ENCODE measurements at regions not wholly inside any gene's neighbourhood (a gene's known extent, or its start where the extent isn't known, plus 50 kb on each side); places are given as distances from the start of the nearest gene placed in this dataset.
A peak's percentile ranks its signal among the peaks of the same experiment; 100 is the strongest.
"Not testable (repeated sequence)": the region's sequence is repeated elsewhere in the genome, so short reads cannot be mapped to it uniquely, and the experiment has no call there.

DNA sequence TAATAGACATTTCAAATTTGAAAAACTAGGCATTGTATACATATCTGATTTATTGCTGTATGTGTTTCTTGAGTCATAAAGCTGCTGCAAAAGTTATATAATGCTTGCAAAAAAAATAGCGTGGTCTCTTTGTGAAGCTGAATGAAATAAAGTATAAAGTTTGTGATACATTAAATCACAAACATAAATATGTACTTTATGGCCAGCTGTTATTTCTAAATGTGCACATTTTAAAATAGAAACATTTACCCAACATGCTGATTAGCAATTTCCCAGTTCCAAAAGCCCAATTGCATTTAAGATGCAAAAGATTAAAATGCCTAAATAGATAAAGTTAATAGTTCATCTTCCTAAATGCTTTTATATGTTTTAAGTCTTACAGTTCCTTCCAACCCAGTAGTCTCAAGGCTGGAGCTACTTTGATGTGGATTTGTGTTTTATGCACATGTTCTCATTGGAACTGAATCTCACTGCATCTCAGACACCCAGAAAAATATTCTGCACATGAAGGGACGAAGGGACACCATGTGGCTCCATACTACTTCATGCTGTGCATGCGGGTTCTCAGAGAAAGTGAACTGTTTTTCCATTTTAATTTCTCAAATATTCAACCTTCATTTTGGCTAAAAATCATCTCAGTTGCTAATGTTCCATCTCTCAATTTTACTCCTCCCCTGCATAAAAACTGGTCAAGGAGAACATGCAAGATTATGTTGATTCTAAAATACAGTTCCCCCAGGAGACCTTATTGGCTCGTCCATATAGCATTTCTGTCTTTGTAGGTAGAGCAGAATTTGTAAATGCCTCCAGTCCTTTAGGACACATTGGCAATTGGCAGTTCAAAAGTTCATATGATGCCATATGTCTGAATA, 304.6 kb downstream of the MTX2 start:
- no peak for DNase-seq (ENCODE audit: low read depth)

DNA sequence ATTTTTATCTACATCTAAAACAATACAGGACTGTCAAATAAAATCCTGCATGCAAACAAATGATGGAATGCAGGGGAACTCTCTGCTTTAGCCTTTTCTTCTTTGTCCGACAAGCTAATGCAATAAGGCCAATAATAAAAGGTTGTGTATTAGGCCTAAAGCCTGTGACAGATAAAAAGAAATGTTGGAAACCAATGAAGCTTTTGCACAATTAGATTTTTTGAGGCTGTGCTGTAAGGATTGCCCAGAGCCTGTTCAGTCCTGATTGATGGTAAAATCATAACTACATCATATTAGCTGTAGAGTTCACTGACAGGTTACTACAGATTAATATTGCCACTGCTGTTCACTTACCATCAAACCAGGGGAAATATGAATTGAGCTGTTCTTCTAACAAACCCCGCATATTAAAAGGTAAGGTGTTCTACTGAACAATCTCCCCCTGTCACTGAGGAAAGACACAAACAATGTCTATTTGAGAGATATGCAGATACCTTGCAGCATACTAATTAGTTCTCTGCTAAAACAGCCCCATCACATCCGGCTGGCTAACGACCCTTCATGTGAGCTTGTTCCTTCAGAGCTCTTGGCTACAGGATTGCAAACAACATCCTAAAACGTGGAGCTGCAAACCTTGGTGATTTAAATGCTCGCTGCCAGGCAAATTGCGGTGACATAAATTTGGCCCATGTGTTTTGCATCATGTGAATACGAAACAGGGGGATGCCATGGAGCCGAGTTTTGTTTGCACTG, 305.4 kb downstream of the MTX2 start:
- no peak for DNase-seq (ENCODE audit: low read depth)

DNA sequence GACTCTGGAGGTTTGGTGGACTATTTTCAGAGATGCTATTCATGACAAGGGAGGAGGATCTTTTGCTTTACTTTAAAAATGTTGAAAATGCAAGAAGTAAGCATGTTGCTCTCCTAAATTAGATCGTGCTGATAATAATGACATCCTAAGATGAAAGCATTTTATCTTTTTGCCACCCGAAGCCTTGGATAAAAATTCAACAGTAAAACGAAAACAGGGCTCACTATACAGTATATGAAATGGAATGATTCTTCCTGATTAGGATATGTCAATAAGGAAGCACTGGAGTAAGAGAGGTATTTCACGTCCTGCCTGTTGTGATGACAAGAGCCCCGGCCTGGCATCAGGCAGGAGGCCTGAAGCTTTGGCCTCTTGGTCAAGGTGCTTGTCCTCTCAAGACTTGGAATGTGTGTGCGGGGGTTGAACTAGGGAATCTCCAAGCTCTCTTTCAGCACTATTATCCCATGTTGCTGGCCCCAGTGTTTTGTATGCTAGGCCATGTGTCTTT, 306.0 kb downstream of the MTX2 start:
- no peak for DNase-seq (ENCODE audit: low read depth)

GRCh38 chr2:176577054-176577453, 307.8 kb downstream of the MTX2 start:
- DNase-seq (ENCODE audit: low read depth), result no peak

GRCh38 chr2:176578292-176578691, 309.1 kb downstream of the MTX2 start:
- DNase-seq (ENCODE audit: low read depth), result not testable (repeated sequence)

DNA sequence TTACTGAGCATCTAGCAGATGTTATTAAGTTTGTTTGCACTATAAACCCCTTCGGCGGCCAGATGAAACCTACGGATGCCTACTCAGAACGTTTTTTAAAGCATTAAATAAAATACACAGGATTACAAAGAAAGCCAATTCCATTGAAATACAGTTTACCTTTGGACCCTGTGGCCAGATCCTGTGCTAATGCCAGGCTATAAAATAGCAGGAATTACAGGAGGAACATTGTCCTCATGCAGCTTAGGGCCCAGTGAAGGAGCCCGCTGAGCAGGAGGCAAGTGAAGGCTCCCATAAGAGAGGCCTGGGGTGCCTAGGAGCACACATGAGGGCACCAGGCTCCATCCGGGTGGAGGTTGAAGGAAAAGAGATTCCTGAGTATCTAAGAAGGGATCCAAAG, 310.4 kb downstream of the MTX2 start:
- DNase-seq (ENCODE audit: low read depth), result no peak

DNA sequence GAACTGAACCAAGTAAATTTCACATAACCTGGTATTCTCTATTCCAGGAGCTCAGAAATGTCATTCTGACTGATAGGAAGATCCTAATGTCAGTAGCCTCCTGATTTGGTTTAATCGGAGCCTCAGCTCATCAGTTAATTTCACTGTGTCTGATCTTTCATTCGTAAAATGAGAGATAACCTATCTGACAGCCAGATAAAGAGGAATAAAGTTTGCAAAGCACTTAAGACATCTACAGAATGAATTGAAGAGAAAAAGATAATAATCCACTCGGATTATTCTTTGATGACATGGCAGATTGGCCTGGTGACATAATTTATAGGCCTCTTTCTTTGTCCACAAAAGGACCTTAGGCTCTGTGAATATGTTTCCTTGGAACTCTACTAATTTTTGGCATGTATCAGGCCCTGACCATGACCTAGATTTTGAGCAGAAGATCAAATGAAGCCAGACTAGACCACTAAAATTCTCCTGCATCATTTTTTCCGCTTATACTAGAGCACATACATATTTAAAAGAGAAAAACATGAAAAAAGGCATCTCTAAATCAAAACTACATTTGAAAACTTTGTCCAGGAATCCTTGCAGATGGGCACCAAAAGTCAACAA, 312.4 kb downstream of the MTX2 start:
- DNase-seq (ENCODE audit: low read depth), result peak; percentile 41

- DNase-seq (ENCODE audit: low read depth), result no peak
These were observed 312.9 kb downstream of the MTX2 start for GRCh38 chr2:176582176-176582575.

GRCh38 chr2:176582990-176583481, 313.8 kb downstream of the MTX2 start:
- DNase-seq (ENCODE audit: low read depth), result peak; percentile 98

DNA sequence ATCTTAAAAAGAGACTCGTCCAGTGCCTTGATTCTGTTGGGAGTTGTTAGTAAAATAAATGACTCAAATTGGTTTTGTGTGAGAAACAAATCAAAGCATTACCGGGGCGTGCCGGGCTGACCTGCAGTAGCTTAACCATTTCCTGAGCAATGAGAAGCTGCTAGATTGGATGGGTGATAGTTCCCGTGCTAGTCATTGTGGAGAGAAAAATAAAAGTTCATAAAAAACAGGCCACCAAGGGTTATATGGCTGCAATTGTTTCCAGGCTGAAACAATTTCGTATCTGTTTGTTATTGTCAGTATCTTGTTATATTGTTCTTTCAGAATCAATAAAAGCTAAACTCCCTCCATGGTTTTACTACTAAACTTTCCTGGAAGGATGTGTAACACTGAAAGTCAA, 314.4 kb downstream of the MTX2 start:
- DNase-seq (ENCODE audit: low read depth), result peak; percentile 78

DNA sequence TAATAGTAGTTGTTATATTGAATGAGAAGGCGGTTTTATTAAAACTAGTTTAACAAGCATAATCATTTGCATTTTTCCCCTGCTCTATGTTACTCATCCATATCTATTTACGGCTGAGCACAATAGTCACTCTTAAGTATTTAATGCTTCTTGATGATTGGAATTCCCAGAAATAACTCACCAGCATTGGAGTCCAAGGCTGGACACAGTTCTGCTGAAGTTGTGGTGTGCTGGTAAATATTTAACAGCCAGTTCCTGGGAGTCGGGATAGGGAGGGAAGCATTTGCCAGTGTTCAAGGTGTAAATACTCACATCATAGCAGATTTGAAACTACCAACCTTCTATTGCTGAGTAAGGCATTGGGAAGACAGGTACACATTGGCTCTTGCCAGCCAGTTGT, 315.1 kb downstream of the MTX2 start:
- peak; percentile 48 for DNase-seq (ENCODE audit: low read depth)

GRCh38 chr2:176585291-176585690, 316.0 kb downstream of the MTX2 start:
- no peak for DNase-seq (ENCODE audit: low read depth)

DNA sequence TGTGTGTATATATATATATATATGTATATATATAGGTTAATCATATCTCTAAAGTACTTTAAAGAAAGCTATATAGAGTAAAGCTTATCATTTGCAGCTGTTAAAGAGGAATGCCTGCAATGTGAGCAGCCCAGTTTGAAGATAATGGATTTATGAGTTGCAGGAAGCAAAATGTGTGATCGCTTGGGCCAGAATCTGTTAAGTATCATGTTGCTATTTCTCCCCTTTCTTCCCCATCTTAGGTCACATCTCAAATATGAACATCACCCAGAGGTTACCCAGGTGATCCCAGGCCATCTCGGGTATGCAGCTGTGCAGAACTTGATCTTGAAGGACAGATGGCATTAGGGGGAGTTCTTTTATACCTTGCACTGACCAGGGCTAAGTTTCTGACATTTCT, 316.5 kb downstream of the MTX2 start:
- no peak for DNase-seq (ENCODE audit: low read depth)

DNA sequence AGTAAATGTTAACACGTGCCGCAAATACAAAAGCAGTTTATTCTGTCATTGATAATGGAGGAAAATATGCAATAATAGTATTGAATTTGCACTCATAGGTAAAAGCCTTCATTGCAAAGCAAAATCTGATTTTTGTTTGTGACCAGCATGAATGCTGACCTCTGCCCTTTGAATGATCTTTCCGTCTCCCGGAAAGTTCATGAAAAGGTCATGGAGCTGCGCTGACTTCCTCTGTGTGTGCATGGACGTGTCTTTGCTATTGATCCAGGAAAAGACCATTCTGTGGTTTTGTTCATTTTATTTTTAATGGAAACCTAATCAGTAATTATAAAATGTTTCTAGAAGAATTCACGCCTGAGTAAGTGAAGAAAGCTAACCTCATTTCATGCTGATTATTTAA, 320.0 kb downstream of the MTX2 start:
- no peak for DNase-seq (ENCODE audit: low read depth)

DNA sequence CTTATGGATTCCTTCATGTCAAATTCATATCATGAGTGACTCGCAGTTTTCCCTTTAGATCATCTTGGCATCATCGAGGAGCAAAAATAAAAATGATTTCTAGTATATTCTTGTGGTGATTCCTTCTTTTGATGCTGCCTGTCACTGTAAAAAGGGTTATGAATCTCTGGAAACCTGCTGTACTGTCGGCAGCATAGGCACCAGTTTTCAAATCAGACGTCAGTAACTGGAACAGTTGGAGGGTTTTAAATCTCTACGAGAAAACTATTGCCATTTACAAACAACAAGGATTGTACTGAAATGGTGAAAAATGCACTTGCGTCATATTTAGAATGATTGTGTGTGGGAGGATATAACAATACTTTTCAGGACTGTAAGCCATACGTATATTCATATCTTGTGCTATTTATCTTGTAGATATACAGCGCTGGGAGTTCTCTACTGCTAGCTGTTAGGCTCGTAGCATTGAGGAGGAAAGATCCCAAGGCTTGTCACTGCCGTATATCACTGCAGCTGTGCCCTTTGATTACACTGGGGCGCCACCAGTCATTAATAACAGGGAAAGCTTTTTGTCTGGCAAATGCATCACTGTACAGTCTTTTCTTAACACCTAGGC, 320.7 kb downstream of the MTX2 start:
- peak; percentile 23 for DNase-seq (ENCODE audit: low read depth)

- no peak for DNase-seq (ENCODE audit: low read depth)
These were observed 323.0 kb downstream of the MTX2 start for GRCh38 chr2:176592216-176592615.

DNA sequence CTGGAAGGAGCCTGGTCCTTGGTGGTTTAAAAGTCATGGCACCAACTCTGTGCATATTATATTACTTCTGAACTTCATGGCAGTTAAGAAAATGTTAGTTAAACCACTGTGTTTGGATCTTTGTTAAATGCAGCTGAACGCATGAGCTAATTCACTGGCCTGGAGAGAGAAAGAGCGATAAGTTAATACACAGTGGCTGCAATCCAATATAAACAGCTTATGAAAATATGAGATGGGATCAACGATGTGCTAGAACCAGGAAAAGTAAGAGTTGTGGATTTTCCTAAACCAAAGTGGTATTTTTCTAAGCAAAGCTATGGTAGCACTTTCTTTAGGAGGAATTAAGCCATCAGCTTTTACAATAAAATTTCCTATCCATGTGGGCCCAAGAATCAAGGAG, 326.7 kb downstream of the MTX2 start:
- peak; percentile 59 for DNase-seq (ENCODE audit: low read depth)

DNA sequence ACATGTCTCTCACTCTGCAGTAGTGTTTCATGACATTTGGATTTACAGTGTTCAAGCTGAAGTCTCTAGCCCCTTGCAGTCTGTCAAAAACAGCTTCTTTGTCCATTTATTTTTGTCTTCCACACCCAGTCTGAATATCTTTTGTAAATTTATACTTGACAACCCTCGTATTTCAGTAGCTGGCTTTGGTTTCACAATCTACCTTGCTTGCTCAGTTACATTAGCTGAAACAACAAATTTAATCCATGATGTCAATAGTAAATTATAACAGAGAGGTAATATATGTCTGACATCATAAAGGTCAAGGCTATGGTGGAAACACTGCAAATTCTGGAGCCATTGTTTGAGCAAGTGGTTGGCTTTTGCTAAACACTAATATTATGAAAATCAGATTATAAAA, 328.7 kb downstream of the MTX2 start:
- DNase-seq (ENCODE audit: low read depth), result no peak

GRCh38 chr2:176598351-176598750, 329.1 kb downstream of the MTX2 start:
- DNase-seq (ENCODE audit: low read depth), result no peak

DNA sequence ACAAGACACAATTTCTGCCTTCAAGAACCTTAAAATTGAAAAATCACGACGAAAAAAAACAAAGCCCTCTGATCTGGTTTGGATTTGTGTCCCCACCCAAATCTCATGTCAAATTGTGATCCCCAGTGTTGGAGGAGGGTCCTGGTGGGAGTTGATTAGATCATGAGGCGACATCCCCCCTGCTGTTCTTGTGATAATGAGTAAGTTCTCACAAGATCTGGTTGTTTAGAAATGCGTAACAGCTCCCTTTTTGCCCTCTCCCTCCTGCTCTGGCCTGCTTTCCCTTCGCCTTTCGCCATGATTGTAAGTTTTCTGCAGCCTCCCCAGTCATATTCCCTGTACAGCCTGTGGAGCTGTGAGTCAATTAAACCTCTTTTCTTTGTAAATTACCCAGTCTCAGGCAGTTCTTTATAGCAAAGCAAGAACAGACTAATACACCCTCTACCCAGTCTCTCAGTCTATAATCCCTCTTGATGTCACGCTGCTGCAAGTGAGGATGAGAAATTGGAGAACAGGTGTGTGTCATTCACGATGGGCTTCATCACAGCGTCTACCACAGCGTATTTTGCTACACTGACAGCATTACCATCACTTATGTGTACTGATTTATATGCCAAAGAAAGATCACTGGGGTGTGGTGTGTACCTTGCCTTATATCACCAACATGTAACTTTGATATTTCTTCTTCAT, 330.7 kb downstream of the MTX2 start:
- no peak for DNase-seq (ENCODE audit: low read depth)

DNA sequence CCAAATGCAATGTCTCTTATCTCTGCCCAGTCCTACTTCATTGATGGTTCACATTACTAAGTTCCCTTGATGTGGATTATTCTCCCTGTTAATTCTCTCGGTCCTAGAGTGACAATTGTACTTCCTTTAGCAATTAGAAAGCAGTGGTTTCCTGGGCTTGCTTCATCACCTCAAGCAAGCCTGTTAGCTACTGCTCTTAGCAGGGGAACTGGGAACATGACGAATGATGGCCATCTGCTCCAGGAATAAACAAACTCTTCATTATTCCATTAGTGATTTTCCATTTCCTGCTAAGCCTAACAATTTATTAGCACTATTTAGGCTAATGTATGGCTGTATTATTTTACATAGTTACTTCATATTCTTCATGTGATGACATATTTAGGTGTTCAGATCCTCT, 331.8 kb downstream of the MTX2 start:
- no peak for DNase-seq (ENCODE audit: low read depth)

DNA sequence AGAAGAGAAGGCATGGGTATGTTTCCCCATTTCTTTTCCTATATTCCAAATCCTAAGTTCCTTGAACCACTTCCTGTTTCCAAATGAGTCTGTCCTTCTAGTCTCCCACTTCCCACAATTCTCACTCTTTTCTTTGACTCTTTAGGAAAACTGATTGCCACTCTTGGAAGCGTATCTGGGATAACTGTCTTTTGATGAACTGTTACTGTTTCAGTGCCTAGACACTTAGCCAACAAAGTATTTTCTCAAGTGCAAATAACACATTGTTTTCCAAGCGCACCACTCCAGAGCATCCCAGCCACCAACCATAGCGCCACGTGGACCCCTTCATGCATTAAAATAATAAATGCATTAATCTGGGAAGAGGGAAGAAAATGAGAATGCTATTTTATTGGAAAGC, 342.8 kb downstream of the MTX2 start:
- DNase-seq (ENCODE audit: low read depth), result no peak

Data from iris pigment epithelial cell (primary cell).